ENCODE measurements at regions not wholly inside any gene's neighbourhood (a gene's known extent, or its start where the extent isn't known, plus 50 kb on each side); places are given as distances from the start of the nearest gene placed in this dataset.

DNA sequence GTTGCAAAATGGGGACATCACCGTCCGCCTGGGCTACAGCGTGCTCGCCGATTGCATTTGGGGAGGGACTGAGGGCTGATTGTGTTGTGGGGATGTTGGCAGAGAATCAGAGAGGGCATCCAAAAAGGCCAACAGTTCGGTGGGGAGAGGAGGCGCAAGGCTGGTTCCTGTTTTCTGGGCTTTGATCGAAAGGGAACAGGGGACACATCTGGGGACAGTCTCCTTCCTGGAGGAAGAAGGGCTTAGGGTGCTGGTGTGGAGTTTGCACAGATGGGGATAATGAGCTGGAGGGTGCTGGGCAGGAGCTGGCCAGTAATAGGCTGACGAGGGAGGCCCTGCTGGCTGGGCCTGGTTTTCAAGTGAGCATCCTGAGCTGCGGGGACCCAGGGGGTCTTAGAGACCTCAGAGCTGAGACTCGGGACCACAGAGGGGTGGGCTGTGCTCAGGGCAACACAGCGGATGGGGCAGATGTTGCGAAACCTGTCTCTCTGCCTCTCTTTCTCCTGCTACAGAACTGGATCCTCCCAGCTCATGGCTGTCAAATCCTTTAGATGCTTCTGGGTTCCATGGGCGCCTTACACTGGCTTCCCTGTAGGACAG lies 288.7 kb downstream of the SEC14L1 start:
- no peak for DNase-seq (ENCODE audit: low spot score)
- in situ Hi-C loops (cut with MboI; ENCODE audit: low pct_unique_long_range_greater_than_20kb, low sequenced_read_pairs, unreplicated experiment) = loop anchor here (10.0 kb wide), 1 partner anchor 65 kb away; no protein-coding TSS in a partner anchor

GRCh38 chr17:77429969-77430752 lies 289.4 kb downstream of the SEC14L1 start:
- TF ChIP-seq, protein P1, sequence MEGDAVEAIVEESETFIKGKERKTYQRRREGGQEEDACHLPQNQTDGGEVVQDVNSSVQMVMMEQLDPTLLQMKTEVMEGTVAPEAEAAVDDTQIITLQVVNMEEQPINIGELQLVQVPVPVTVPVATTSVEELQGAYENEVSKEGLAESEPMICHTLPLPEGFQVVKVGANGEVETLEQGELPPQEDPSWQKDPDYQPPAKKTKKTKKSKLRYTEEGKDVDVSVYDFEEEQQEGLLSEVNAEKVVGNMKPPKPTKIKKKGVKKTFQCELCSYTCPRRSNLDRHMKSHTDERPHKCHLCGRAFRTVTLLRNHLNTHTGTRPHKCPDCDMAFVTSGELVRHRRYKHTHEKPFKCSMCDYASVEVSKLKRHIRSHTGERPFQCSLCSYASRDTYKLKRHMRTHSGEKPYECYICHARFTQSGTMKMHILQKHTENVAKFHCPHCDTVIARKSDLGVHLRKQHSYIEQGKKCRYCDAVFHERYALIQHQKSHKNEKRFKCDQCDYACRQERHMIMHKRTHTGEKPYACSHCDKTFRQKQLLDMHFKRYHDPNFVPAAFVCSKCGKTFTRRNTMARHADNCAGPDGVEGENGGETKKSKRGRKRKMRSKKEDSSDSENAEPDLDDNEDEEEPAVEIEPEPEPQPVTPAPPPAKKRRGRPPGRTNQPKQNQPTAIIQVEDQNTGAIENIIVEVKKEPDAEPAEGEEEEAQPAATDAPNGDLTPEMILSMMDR (IDR thresholded peaks at IDR 0.05; ENCODE audit: extremely low read depth, insufficient read depth, missing control alignments) = peak; percentile 94
- in situ Hi-C loops (cut with MboI; ENCODE audit: low pct_unique_long_range_greater_than_20kb, low sequenced_read_pairs, unreplicated experiment) = loop anchor here (10.0 kb wide), 1 partner anchor 65 kb away; no protein-coding TSS in a partner anchor
- peak; percentile 82 for DNase-seq (ENCODE audit: low spot score)

More for the DNA sequence above, 288.7 kb downstream of the SEC14L1 start:
- TF ChIP-seq, protein P1 (IDR thresholded peaks at IDR 0.05; ENCODE audit: extremely low read depth, insufficient read depth, missing control alignments) = no peak

DNA sequence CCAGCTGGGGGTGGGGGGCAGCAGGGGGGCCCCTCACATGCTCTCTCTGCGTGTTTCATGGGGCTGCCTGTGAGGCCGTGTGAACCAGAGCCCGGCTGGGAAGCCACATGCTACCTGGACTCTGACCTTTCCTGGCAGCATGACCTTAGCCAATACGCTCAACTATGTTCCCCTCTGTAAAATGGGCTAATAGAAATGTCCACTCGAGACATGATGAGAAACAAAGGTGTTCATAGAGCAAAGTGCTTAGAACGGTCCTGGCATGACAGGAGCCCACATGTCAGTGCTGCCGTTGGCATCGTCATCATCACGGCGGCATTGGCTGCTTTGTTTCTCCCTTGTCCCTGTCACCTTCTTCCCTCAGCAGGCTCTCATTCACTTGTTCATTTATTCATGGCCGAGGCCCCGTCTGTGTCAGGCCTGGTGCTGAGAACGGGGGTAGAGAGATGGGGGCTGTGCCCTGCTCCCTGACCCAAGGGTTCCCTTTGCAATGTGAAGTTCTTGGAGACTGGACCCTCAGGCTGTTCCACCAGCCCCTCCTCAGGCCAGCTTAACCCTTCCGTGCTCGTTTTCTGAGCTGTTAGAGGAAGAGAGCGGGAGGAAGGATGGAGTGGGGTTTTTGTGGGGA lies 291.4 kb downstream of the SEC14L1 start:
- in situ Hi-C loops (cut with MboI; ENCODE audit: low pct_unique_long_range_greater_than_20kb, low sequenced_read_pairs, unreplicated experiment) = no loop called here
- TF ChIP-seq, protein P1 (IDR thresholded peaks at IDR 0.05; ENCODE audit: extremely low read depth, insufficient read depth, missing control alignments) = no peak
- DNase-seq (ENCODE audit: low spot score) = no peak

- in situ Hi-C loops (cut with MboI; ENCODE audit: low pct_unique_long_range_greater_than_20kb, low sequenced_read_pairs, unreplicated experiment) = no loop called here
- no peak for DNase-seq (ENCODE audit: low spot score)
- TF ChIP-seq, protein P1 (IDR thresholded peaks at IDR 0.05; ENCODE audit: extremely low read depth, insufficient read depth, missing control alignments) = no peak
These were observed 292.0 kb downstream of the SEC14L1 start for GRCh38 chr17:77432742-77433141.

GRCh38 chr17:77433385-77434135 lies 292.8 kb downstream of the SEC14L1 start:
- TF ChIP-seq, protein P1 (IDR thresholded peaks at IDR 0.05; ENCODE audit: extremely low read depth, insufficient read depth, missing control alignments) = no peak
- in situ Hi-C loops (cut with MboI; ENCODE audit: low pct_unique_long_range_greater_than_20kb, low sequenced_read_pairs, unreplicated experiment) = no loop called here
- peak; percentile 84 for DNase-seq (ENCODE audit: low spot score)

All from GM13977 (cell line).